NCI-H1694 treated with DMSO at 0.1 percent for 48 hours (cell line): ENCODE measurements at regions not wholly inside any gene's neighbourhood (a gene's known extent, or its start where the extent isn't known, plus 50 kb on each side); places are given as distances from the start of the nearest gene placed in this dataset.
"Not testable (repeated sequence)": the region's sequence is repeated elsewhere in the genome, so short reads cannot be mapped to it uniquely, and the experiment has no call there.

ENCODE experiments used
- DNase-seq: peaks from one replicate; lab custom pipeline; 2025; lab: John Stamatoyannopoulos, UW

GRCh38 chr12:11539156-11539555, 110.3 kb upstream of the ETV6 start:
- no peak for DNase-seq

GRCh38 chr12:11540156-11540555, 109.3 kb upstream of the ETV6 start:
- DNase-seq: no peak

- DNase-seq: no peak
These were observed 108.7 kb upstream of the ETV6 start for GRCh38 chr12:11540615-11541310.

GRCh38 chr12:11542599-11542998, 106.9 kb upstream of the ETV6 start:
- no peak for DNase-seq

GRCh38 chr12:11543457-11544158, 105.9 kb upstream of the ETV6 start:
- no peak for DNase-seq

- DNase-seq: peak; percentile 38
These were observed 103.8 kb upstream of the ETV6 start for GRCh38 chr12:11545484-11546330.

- DNase-seq: peak; percentile 84
These were observed 102.7 kb upstream of the ETV6 start for GRCh38 chr12:11546582-11547270.

GRCh38 chr12:11547271-11547646, 102.2 kb upstream of the ETV6 start:
- not testable (repeated sequence) for DNase-seq

GRCh38 chr12:11549119-11549518, 100.4 kb upstream of the ETV6 start:
- no peak for DNase-seq

- DNase-seq: peak; percentile 88
These were observed 95.5 kb upstream of the ETV6 start for GRCh38 chr12:11553871-11554533.

GRCh38 chr12:11555195-11555594, 94.3 kb upstream of the ETV6 start:
- no peak for DNase-seq

GRCh38 chr12:11555743-11556625, 93.5 kb upstream of the ETV6 start:
- DNase-seq: no peak

- no peak for DNase-seq
These were observed 92.8 kb upstream of the ETV6 start for GRCh38 chr12:11556682-11557081.

- DNase-seq: no peak
These were observed 89.7 kb upstream of the ETV6 start for GRCh38 chr12:11559626-11560340.

- DNase-seq: no peak
These were observed 88.1 kb upstream of the ETV6 start for GRCh38 chr12:11561411-11561810.

- DNase-seq: no peak
These were observed 85.4 kb upstream of the ETV6 start for GRCh38 chr12:11563785-11564739.

GRCh38 chr12:11564984-11565651, 84.4 kb upstream of the ETV6 start:
- no peak for DNase-seq

- DNase-seq: no peak
These were observed 83.7 kb upstream of the ETV6 start for GRCh38 chr12:11565752-11566151.
